Calu3 (cell line): ENCODE measurements at regions not wholly inside any gene's neighbourhood (a gene's known extent, or its start where the extent isn't known, plus 50 kb on each side); places are given as distances from the start of the nearest gene placed in this dataset.

Experiments
- BruUV-seq: library from RNA; stranded (reverse); fragments of 400-500 nt; replicated peaks from 2 replicates; lab custom pipeline; 2021; lab: Mats Ljungman, UMichigan
- CTCF ChIA-PET: fragments of 300-600 bp; sonication (Branson Sonifier 250); formaldehyde crosslinking; loops from one replicate; lab custom pipeline; 2022; ENCODE audit warnings: antibody characterized with exemption; lab: Charles Lee
- DNase-seq: peaks from one replicate; pipeline ENCODE4 v3.0.0; 2022
- H3K27ac Mint-ChIP-seq: one replicate; pipeline ENCODE4 v1.8.0; 2022; ENCODE audit warnings: mixed read lengths; ENCODE audit not compliant: unreplicated experiment
- H3K27me3 Mint-ChIP-seq: one replicate; pipeline ENCODE4 v1.8.0; 2022; ENCODE audit warnings: mixed read lengths; ENCODE audit not compliant: unreplicated experiment
- H3K36me3 Mint-ChIP-seq: one replicate; pipeline ENCODE4 v1.8.0; 2022; ENCODE audit warnings: mild to moderate bottlenecking, moderate library complexity, mixed read lengths; ENCODE audit not compliant: insufficient read depth, unreplicated experiment
- H3K4me1 Mint-ChIP-seq: one replicate; pipeline ENCODE4 v1.8.0; 2022; ENCODE audit warnings: mild to moderate bottlenecking, low read depth, mixed read lengths; ENCODE audit not compliant: unreplicated experiment
- H3K4me3 Mint-ChIP-seq: one replicate; pipeline ENCODE4 v1.8.0; 2022; ENCODE audit warnings: mild to moderate bottlenecking, low read depth, moderate library complexity, mixed read lengths; ENCODE audit not compliant: unreplicated experiment
- H3K9me3 Mint-ChIP-seq: one replicate; pipeline ENCODE4 v1.8.0; 2022; ENCODE audit warnings: low read depth, mixed read lengths; ENCODE audit not compliant: unreplicated experiment
- intact Hi-C: fragments of 100-400 bp; cut with micrococcal nuclease; formaldehyde crosslinking; loops from one replicate; pipeline ENCODE4 v1.10.0; 2022; ENCODE audit not compliant: unreplicated experiment
- TF ChIP-seq, protein P1 (sequence below): fragments of 200-600 bp; IDR thresholded peaks from one replicate; pipeline ENCODE4 v1.8.0; 2022; ENCODE audit warnings: antibody characterized with exemption; ENCODE audit not compliant: unreplicated experiment

DNA sequence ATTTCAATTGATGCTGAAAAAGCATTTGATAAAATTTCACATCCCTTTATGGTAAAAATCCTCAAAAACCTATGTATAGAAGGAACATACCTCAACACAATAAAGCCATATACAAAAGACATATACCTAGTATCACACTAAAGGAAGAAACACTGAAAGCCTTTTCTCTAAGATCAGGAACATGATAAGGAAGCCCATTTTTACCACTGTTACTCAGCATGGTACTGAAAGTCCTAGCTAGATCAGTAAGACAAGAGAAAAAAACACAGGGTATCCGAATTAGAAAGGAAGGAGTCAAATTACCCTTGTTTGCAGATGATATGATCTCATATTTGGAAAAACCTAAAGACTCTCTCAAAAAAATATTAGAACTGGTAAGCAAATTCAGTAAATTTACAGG, 350.2 kb upstream of the PDE4D start:
- no peak for DNase-seq
- H3K4me1 Mint-ChIP-seq = no peaks in the 10 kb centered on the region
- CTCF ChIA-PET = interaction anchor here (0.7 kb wide), 1 partner anchor 689 kb away, joined by 3 read pairs; no protein-coding TSS in a partner anchor
- H3K4me3 Mint-ChIP-seq = no peak overlapping the region
- no peaks in the 10 kb centered on the region for H3K9me3 Mint-ChIP-seq
- peaks cover 15% of the 10 kb centered on the region for H3K27me3 Mint-ChIP-seq
- TF ChIP-seq, protein P1, sequence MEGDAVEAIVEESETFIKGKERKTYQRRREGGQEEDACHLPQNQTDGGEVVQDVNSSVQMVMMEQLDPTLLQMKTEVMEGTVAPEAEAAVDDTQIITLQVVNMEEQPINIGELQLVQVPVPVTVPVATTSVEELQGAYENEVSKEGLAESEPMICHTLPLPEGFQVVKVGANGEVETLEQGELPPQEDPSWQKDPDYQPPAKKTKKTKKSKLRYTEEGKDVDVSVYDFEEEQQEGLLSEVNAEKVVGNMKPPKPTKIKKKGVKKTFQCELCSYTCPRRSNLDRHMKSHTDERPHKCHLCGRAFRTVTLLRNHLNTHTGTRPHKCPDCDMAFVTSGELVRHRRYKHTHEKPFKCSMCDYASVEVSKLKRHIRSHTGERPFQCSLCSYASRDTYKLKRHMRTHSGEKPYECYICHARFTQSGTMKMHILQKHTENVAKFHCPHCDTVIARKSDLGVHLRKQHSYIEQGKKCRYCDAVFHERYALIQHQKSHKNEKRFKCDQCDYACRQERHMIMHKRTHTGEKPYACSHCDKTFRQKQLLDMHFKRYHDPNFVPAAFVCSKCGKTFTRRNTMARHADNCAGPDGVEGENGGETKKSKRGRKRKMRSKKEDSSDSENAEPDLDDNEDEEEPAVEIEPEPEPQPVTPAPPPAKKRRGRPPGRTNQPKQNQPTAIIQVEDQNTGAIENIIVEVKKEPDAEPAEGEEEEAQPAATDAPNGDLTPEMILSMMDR = no peak
- no peaks in the 10 kb centered on the region for H3K36me3 Mint-ChIP-seq
- no peak overlapping the region for H3K27ac Mint-ChIP-seq
- no TSS peak for BruUV-seq
- intact Hi-C loops = no loop called here

DNA sequence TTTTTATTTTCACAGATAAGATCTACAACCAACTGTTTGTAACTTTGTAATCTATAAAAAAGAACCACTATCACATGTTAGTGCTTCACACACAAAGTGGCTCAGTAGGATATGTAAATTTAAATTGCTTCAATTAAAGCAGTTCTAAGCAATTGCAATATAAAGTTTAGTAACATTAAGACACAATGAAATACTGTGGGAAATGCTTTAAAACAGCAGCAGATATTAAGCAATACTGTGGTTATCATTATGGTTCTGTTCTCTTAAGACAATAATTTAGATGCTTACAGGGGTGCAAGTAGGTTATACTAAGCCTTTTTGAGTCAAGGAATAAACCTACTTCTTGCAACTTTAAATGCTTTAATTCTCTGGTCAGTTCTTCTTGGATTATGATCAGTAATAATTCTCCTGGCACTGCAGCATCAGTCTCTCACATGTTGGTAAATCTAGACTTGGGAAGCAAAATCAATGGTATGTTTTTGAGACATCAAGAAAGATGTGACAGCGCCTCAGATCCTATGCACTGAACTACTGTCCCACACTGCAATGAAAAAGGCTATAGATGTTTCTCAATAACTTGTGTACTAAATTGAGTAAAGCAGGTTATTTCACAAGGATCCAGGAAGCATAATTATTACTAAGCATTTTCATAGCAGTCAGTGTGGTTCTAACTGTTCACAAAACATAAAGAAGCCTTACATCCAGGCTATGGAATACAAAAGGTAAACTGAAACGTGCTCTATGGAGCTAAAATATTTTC, 338.7 kb upstream of the PDE4D start:
- CTCF ChIA-PET = no interaction called here
- intact Hi-C loops = no loop called here
- TF ChIP-seq, protein P1 = no peak
- H3K36me3 Mint-ChIP-seq = no peaks in the 10 kb centered on the region
- H3K4me3 Mint-ChIP-seq = no peak overlapping the region
- no TSS peak for BruUV-seq
- no peak overlapping the region for H3K27ac Mint-ChIP-seq
- H3K9me3 Mint-ChIP-seq = no peaks in the 10 kb centered on the region
- DNase-seq = no peak
- H3K27me3 Mint-ChIP-seq = peaks cover 8% of the 10 kb centered on the region
- H3K4me1 Mint-ChIP-seq = no peaks in the 10 kb centered on the region

DNA sequence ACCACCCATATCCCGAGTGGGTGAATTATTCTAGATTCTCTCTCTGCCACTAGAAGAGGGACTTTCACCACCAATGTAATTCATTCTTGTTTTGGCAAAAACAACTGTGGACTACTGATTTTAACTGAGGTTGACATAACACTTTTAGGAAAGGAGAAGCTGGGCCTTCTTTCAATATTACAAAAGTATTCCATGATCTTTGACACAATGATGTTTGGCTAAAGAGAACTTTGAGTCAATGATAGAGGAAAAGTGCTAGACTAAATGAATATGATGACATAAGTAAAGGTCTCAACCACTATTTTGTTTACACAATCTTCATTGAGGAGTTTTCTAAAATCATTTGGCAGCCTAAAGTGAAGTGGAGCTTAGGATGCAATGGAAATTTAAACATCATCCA, 336.9 kb upstream of the PDE4D start:
- H3K27me3 Mint-ChIP-seq = peaks cover 8% of the 10 kb centered on the region
- H3K36me3 Mint-ChIP-seq = no peaks in the 10 kb centered on the region
- H3K4me1 Mint-ChIP-seq = no peaks in the 10 kb centered on the region
- H3K27ac Mint-ChIP-seq = no peak overlapping the region
- TF ChIP-seq, protein P1 = no peak
- no peak overlapping the region for H3K4me3 Mint-ChIP-seq
- no peaks in the 10 kb centered on the region for H3K9me3 Mint-ChIP-seq
- CTCF ChIA-PET = no interaction called here
- DNase-seq = no peak
- intact Hi-C loops = no loop called here
- BruUV-seq = no TSS peak

DNA sequence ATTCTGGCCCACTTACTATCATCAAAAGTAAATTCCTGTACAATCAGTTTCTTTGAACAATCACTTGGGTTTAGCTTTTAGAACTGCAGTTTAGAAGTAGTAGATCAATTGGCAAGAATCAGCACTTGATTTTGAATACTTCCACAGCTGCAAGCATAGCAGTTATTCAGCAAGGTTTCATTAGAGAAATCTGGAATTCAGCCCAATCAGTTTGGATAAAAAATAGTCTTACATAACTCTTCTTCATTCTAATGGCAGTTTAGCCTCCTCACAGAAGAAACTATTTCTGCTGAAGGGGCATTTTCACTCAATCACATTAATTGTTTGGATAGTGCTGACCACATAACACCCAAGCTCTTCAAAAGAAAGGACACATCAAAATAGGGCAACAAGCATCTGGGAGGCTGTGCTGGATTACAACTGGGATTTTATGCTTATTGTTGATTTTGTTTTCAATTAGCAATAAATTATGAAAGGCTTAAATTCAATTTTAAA, 336.2 kb upstream of the PDE4D start:
- CTCF ChIA-PET = no interaction called here
- H3K27me3 Mint-ChIP-seq = peaks cover 8% of the 10 kb centered on the region
- BruUV-seq = no TSS peak
- H3K4me3 Mint-ChIP-seq = no peak overlapping the region
- H3K4me1 Mint-ChIP-seq = no peaks in the 10 kb centered on the region
- no peak overlapping the region for H3K27ac Mint-ChIP-seq
- DNase-seq = no peak
- TF ChIP-seq, protein P1 = no peak
- H3K36me3 Mint-ChIP-seq = no peaks in the 10 kb centered on the region
- H3K9me3 Mint-ChIP-seq = no peaks in the 10 kb centered on the region
- intact Hi-C loops = no loop called here
